K562 (cell line): ENCODE measurements at regions not wholly inside any gene's neighbourhood (a gene's known extent, or its start where the extent isn't known, plus 50 kb on each side); places are given as distances from the start of the nearest gene placed in this dataset.

Experiments used
- ATAC-seq: fragments of 200-7000 bp; cut with Tn5 transposase; 3 replicates; pipeline ENCODE4 v1.9.1; 2020; ENCODE audit warnings: moderate library complexity
- BruUV-seq: library from RNA; stranded (reverse); fragments of 400-500 nt; replicated peaks from 2 replicates; lab custom pipeline; 2021; lab: Mats Ljungman, UMichigan
- CTCF ChIA-PET: fragments of 300-600 bp; formaldehyde crosslinking; extraction: SDS; loops from one replicate; lab custom pipeline; 2021; ENCODE audit warnings: low intra/inter-chr PET ratio; lab: Yijun Ruan, JAX
- POLR2A ChIA-PET: fragments of 300-600, 350-650 bp; sonication (Branson Sonifier 250); formaldehyde crosslinking; extraction: SDS; loops from one replicate; lab custom pipeline; 2021; ENCODE audit warnings: antibody characterized with exemption, inconsistent platforms; lab: Yijun Ruan, JAX
- DNase-seq, 4 experiments: peaks; one replicate each; pipeline versions ENCODE4 v3.0.0 to v3.0.0-alpha.2; 2011 to 2018; ENCODE audit warnings: low spot score in 3 of 4, mixed read lengths in 3 of 4; ENCODE audit errors: extremely low read depth in 1 of 4
- FAIRE-seq: peaks from 2 replicates; lab custom pipeline; 2011; peaks lifted over from hg19 to GRCh38; lab: Jason Lieb, UNC
- H2AFZ ChIP-seq: 2 replicates; pipeline ENCODE4 v1.6.0; 2011; ENCODE audit warnings: low read depth, low read length, control low read depth, inconsistent platforms
- H3K27ac ChIP-seq: fragments of 200-600 bp; 3 replicates; pipeline ENCODE4 v1.8.0; 2011; ENCODE audit warnings: low read depth, mild to moderate bottlenecking, control low read depth, inconsistent platforms, low read length, moderate library complexity, mixed read lengths; ENCODE audit errors: extremely low read depth
- H3K27me3 ChIP-seq, 2 experiments: fragments of 300-600 bp in 1 of 2; 2 replicates in 1 of 2; 3 replicates in 1 of 2; pipeline versions ENCODE4 v1.6.0 to v1.8.0; 2011; ENCODE audit warnings: inconsistent platforms in 2 of 2, low read length in 2 of 2, mild to moderate bottlenecking in 1 of 2, mixed read lengths in 1 of 2, moderate library complexity in 1 of 2; ENCODE audit not compliant: control insufficient read depth in 2 of 2, insufficient read depth in 2 of 2
- H3K36me3 ChIP-seq: fragments of 300-600 bp; 3 replicates; pipeline ENCODE4 v1.8.0; 2011; ENCODE audit warnings: mild to moderate bottlenecking, low read length, inconsistent platforms; ENCODE audit not compliant: control insufficient read depth, insufficient read depth
- H3K4me1 ChIP-seq, 2 experiments: fragments of 200-600 bp in 1 of 2; replicated peaks in 1 of 2; 2 replicates in 1 of 2; 3 replicates in 1 of 2; pipeline versions ENCODE4 v1.5.1 to v1.8.0; 2011; ENCODE audit warnings: inconsistent platforms in 2 of 2, low read length in 2 of 2, mild to moderate bottlenecking in 1 of 2, mixed read lengths in 1 of 2, moderate library complexity in 1 of 2; ENCODE audit not compliant: control insufficient read depth in 2 of 2, insufficient read depth in 2 of 2
- H3K4me2 ChIP-seq: 2 replicates; pipeline ENCODE4 v1.6.1; 2011; ENCODE audit warnings: low read length, control low read depth, inconsistent platforms, mixed read lengths; ENCODE audit not compliant: insufficient read depth
- H3K4me3 ChIP-seq: fragments of 200-600 bp; sonication (generic), shearing (Covaris generic); 2 replicates; pipeline ENCODE4 v1.5.1; 2016; ENCODE audit warnings: control low read depth, inconsistent platforms
- H3K79me2 ChIP-seq: fragments of 200-600 bp; 3 replicates; pipeline ENCODE4 v1.8.0; 2011; ENCODE audit warnings: low read length, inconsistent platforms; ENCODE audit not compliant: control insufficient read depth, insufficient read depth
- H3K9ac ChIP-seq, 2 experiments: 2 replicates each; pipeline versions ENCODE4 v1.6.0 to v1.6.1; 2011; ENCODE audit warnings: low read depth in 2 of 2, low read length in 2 of 2, control low read depth in 1 of 2, inconsistent platforms in 1 of 2, mild to moderate bottlenecking in 1 of 2, mixed read lengths in 1 of 2; ENCODE audit not compliant: insufficient read depth in 1 of 2
- H3K9me1 ChIP-seq: one replicate; pipeline ENCODE4 v1.6.0; 2011; ENCODE audit warnings: inconsistent platforms, mild to moderate bottlenecking, low read length, moderate library complexity; ENCODE audit not compliant: control insufficient read depth, insufficient read depth
- H3K9me3 ChIP-seq: replicated peaks from 2 replicates; pipeline ENCODE4 v1.5.1; 2011; ENCODE audit warnings: low read depth, low read length, inconsistent platforms; ENCODE audit not compliant: control insufficient read depth, insufficient read depth
- H4K20me1 ChIP-seq: replicated peaks from 2 replicates; pipeline ENCODE4 v1.6.1; 2011; ENCODE audit warnings: low read length, inconsistent platforms, mixed read lengths; ENCODE audit not compliant: control insufficient read depth, insufficient read depth
- ATF7 ChIP-seq: fragments of 450-650 bp; IDR thresholded peaks from 2 replicates; pipeline ENCODE4 v1.7.1; 2014; ENCODE audit warnings: mild to moderate bottlenecking, moderate library complexity
- BDP1 ChIP-seq: IDR thresholded peaks from 3 replicates; pipeline ENCODE4 v1.6.1; 2011; ENCODE audit not compliant: insufficient read length, insufficient read depth
- CREM ChIP-seq: IDR thresholded peaks from 2 replicates; pipeline ENCODE4 v1.6.1; 2014; ENCODE audit warnings: antibody characterized with exemption, low read depth
- MCM2 ChIP-seq: fragments of 450-650 bp; IDR thresholded peaks from 2 replicates; pipeline ENCODE4 v1.6.1; 2017; ENCODE audit warnings: low read depth, mild to moderate bottlenecking
- SRSF3 ChIP-seq: fragments of 200-400 bp; formaldehyde crosslinking; IDR thresholded peaks from 2 replicates; pipeline ENCODE4 v1.6.1; 2016; ENCODE audit warnings: mild to moderate bottlenecking, low read length, moderate library complexity; ENCODE audit not compliant: insufficient read depth
- STAT6 ChIP-seq: sonication (generic); formaldehyde crosslinking; IDR thresholded peaks from 2 replicates; pipeline ENCODE4 v1.8.1; 2023; ENCODE audit warnings: mild to moderate bottlenecking, missing genetic modification reagents
- ZBTB33 ChIP-seq: sonication (generic); formaldehyde crosslinking; IDR thresholded peaks from 2 replicates; pipeline ENCODE4 v1.8.1; 2023; ENCODE audit warnings: mild to moderate bottlenecking, missing genetic modification reagents
- ZC3H4 ChIP-seq: sonication (generic); formaldehyde crosslinking; IDR thresholded peaks from 2 replicates; pipeline ENCODE4 v1.9.0; 2021; ENCODE audit warnings: missing genetic modification reagents, borderline replicate concordance
- ZNF778 ChIP-seq: fragments of 450-650 bp; formaldehyde crosslinking; IDR thresholded peaks from 2 replicates; pipeline ENCODE4 v1.4.0; 2020; ENCODE audit warnings: mild to moderate bottlenecking, moderate library complexity
- WGBS: fragments of 100-300 bp; shearing (Covaris generic); methylation state at CpG from one replicate; pipeline ENCODE4 v1.1.6; 2016; ENCODE audit warnings: low coverage, mixed read lengths; ENCODE audit not compliant: insufficient coverage; ENCODE audit errors: missing lambda C conversion rate; 5-methylcytosine and 5-hydroxymethylcytosine counted together
- in situ Hi-C: fragments of 300-500 bp; cut with MboI; formaldehyde crosslinking; loops from 4 replicates; pipeline ENCODE4 v1.15.0; 2018; ENCODE audit warnings: inconsistent platforms, mixed read lengths
- intact Hi-C: fragments of 100-400 bp; cut with micrococcal nuclease; formaldehyde crosslinking; loops from 2 replicates; pipeline ENCODE4 v1.14.2; 2022

GRCh38 chr14:37864861-37865718 is 269.7 kb downstream of the TTC6 start:
- no peak overlapping the region for H3K4me2 ChIP-seq
- H3K27me3 ChIP-seq: no peaks in the 10 kb centered on the region; a peak in 1 of 5 replicates
- no peak for DNase-seq
- H3K4me3 ChIP-seq: no peak overlapping the region
- in situ Hi-C loops: no loop called here
- WGBS: 1% methylated on average over 8 of the region's 11 CpGs
- no peaks in the 10 kb centered on the region for H3K9me3 ChIP-seq
- TF ChIP-seq CREM: peak; percentile 12; the same call in 1 of the 2 replicates
- TF ChIP-seq SRSF3: no peak
- TF ChIP-seq, all 486 proteins: peak for 1
- intact Hi-C loops: no loop called here
- Histone ChIP-seq H3K4me1 (no peaks in the 10 kb centered on the region), H3K9ac (no peak overlapping the region), H2AFZ (no peak overlapping the region), H4K20me1 (no peaks in the 10 kb centered on the region), H3K9me1 (no peaks in the 10 kb centered on the region), H3K79me2 (no peaks in the 10 kb centered on the region), H3K36me3 (no peaks in the 10 kb centered on the region), H3K27ac (no peak overlapping the region)
- CTCF ChIA-PET: no interaction called here
- no peak for ATAC-seq
- BruUV-seq: no TSS peak
- no peak for FAIRE-seq
- POLR2A ChIA-PET: no interaction called here

GRCh38 chr14:37865719-37866549 is 270.5 kb downstream of the TTC6 start:
- ChIA-PET CTCF (no interaction called here), POLR2A (no interaction called here)
- H2AFZ ChIP-seq: no peak overlapping the region
- no peaks in the 10 kb centered on the region for H4K20me1 ChIP-seq
- intact Hi-C loops: no loop called here
- BruUV-seq: no TSS peak
- H3K9me3 ChIP-seq: no peaks in the 10 kb centered on the region
- no peaks in the 10 kb centered on the region for H3K4me1 ChIP-seq
- ATAC-seq (no peak), FAIRE-seq (no peak), DNase-seq (no peak)
- WGBS: 0% methylated on average over 4 of the region's 4 CpGs
- no peaks in the 10 kb centered on the region; a peak in 1 of 5 replicates for H3K27me3 ChIP-seq
- H3K79me2 ChIP-seq: no peaks in the 10 kb centered on the region
- no peak overlapping the region for H3K27ac ChIP-seq
- no peak overlapping the region for H3K4me3 ChIP-seq
- in situ Hi-C loops: no loop called here
- no peak overlapping the region for H3K9ac ChIP-seq
- H3K9me1 ChIP-seq: no peaks in the 10 kb centered on the region
- no peaks in the 10 kb centered on the region for H3K36me3 ChIP-seq
- H3K4me2 ChIP-seq: no peak overlapping the region
- TF ChIP-seq ATF7: no peak
- no peak for TF ChIP-seq ZNF778 (CRISPR knock-in tag)
- TF ChIP-seq ZBTB33 (CRISPR knock-in tag): no peak
- TF ChIP-seq MCM2: no peak
- TF ChIP-seq BDP1: no peak
- no peak for TF ChIP-seq ZC3H4 (CRISPR knock-in tag)
- no peak for TF ChIP-seq STAT6 (CRISPR knock-in tag)
